ENCODE measurements at regions not wholly inside any gene's neighbourhood (a gene's known extent, or its start where the extent isn't known, plus 50 kb on each side); places are given as distances from the start of the nearest gene placed in this dataset.
"Not testable (repeated sequence)": the region's sequence is repeated elsewhere in the genome, so short reads cannot be mapped to it uniquely, and the experiment has no call there.

DNA sequence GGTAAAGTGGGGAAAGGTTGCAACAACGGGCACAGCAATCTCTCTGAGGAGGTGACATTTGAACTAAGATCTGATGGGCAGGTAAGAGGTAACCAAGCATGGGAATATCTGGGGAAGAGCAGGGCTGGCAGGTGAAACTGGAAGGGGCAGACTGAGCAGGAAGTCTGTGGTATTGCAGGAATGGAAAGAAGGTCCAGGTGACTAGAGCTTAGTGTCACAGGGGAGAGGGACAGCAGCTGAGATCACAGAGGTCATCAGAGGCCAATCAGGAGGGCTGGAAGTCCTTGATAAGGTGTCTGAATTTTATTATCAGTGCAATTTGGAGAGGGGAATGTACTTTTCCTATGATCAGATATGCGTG lies 73.3 kb upstream of the DHX40 start:
- no peak for TF ChIP-seq CTCF (IDR thresholded peaks at IDR 0.05; ENCODE audit: low read depth, low read length, missing control alignments)
- H3K4me3 ChIP-seq (replicated peaks; ENCODE audit: low read depth, low read length), result no peak overlapping the region
- no peak for DNase-seq (ENCODE audit: extremely low read depth, low read depth)

GRCh38 chr17:59493867-59494266 lies 71.5 kb upstream of the DHX40 start:
- no peak for DNase-seq (ENCODE audit: extremely low read depth, low read depth)
- TF ChIP-seq CTCF (IDR thresholded peaks at IDR 0.05; ENCODE audit: low read depth, low read length, missing control alignments), result no peak
- no peak overlapping the region for H3K4me3 ChIP-seq (replicated peaks; ENCODE audit: low read depth, low read length)

DNA sequence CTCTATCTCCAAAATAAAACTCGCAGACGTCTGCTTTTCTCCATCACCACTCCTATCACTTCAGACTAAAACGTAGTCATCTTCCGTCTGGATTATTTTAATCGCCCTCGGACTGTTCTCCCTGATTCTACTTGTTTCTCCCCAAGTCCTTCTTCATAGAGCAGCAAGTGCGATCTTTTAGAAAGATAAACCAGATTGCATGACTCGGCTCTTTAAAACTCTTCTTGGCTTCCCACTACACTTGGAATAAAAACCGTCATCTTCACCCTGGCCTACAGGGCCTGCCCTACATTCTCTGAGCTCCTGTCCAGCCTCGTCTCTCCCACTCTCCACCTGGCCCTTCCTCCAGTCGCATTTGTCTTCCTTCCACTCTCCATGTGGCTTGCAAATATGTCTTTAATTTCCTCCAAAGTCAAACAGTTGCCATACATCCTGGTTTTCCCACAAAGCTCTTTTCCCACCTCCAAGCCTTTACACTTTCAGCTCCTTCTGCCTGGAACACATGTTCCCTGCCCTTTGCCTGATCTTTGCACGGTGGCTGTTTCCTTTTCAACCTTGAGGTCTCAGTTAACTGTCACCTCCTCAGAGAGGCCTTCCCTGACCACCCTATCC lies 70.5 kb upstream of the DHX40 start:
- no peak for TF ChIP-seq CTCF (IDR thresholded peaks at IDR 0.05; ENCODE audit: low read depth, low read length, missing control alignments)
- DNase-seq (ENCODE audit: extremely low read depth, low read depth), result no peak
- H3K4me3 ChIP-seq (replicated peaks; ENCODE audit: low read depth, low read length), result no peak overlapping the region

DNA sequence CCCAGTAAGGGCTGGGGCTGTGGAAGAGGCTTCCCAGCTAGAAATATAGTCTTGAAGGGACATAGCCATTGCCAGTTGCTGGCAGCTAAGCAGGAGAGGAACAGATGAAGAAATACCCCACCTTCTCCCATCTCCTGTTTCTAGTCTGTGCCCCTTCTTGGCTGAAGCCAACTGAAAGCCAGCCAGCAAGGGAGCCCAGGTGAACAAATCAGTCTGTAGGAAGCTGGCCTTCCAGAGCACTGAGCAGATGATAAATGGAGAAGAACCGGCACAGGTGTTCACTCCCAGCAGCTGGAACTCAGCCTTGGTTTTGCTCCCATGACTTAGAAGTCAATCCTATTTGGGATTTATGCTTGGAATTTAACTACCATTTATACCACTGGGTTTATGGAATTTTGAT lies 69.2 kb upstream of the DHX40 start:
- TF ChIP-seq CTCF (IDR thresholded peaks at IDR 0.05; ENCODE audit: low read depth, low read length, missing control alignments), result no peak
- DNase-seq (ENCODE audit: extremely low read depth, low read depth), result no peak
- no peak overlapping the region for H3K4me3 ChIP-seq (replicated peaks; ENCODE audit: low read depth, low read length)

- no peak for DNase-seq (ENCODE audit: extremely low read depth, low read depth)
- no peak for TF ChIP-seq CTCF (IDR thresholded peaks at IDR 0.05; ENCODE audit: low read depth, low read length, missing control alignments)
- H3K4me3 ChIP-seq (replicated peaks; ENCODE audit: low read depth, low read length), result no peak overlapping the region
Measured at GRCh38 chr17:59498530-59499307, 66.7 kb upstream of the DHX40 start.

DNA sequence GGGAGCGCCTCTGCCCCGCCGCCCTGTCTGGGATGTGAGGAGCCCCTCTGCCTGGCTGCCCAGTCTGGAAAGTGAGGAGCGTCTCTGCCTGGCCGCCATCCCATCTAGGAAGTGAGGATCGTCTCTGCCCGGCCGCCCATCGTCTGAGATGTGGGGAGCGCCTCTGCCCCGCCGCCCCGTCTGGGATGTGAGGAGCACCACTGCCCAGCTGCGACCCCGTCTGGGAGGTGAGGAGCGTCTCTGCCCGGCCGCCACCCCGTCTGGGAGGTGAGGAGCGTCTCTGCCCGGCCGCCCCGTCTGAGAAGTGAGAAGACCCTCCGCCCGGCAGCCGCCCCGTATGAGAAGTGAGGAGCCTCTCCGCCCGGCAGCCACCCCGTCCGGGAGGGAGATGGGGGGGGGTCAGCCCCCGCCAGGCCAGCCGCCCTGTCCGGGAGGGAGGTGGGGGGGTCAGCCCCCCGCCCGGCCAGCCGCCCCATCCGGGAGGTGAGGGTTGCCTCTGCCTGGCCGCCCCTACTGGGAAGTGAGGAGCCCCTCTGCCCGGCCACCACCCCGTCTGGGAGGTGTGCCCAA lies 65.2 kb upstream of the DHX40 start:
- not testable (repeated sequence) for H3K4me3 ChIP-seq (replicated peaks; ENCODE audit: low read depth, low read length); DNase-seq (ENCODE audit: extremely low read depth, low read depth)

DNA sequence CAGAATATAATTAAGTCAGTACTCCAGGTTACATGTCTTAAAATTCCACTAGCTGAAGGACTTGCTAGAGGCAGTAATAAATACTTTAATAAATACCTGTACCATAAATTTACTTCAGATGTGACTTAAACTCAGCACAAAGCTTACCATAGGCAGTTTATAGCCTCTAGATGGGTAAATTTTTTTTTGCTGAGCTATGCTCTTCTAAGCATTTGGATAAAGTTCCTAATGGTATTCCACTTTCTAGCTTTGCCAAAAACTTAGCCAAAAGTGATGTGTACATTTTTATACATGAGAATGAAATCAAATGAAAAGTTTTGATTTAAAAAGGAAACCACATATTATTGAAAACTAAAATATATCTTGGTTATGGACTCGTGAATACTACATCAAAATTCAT lies 63.7 kb upstream of the DHX40 start:
- TF ChIP-seq CTCF (IDR thresholded peaks at IDR 0.05; ENCODE audit: low read depth, low read length, missing control alignments), result no peak
- DNase-seq (ENCODE audit: extremely low read depth, low read depth), result no peak
- no peak overlapping the region for H3K4me3 ChIP-seq (replicated peaks; ENCODE audit: low read depth, low read length)

Measured in HFF-Myc (cell line).